Activated T-helper 2 cell treated with anti-CD3 and anti-CD28 coated beads, Interferon-gamma antibody, Interleukin-2, Interleukin-4, amounts not matched to agents 10 μg/mL and 5 μg/mL and 100 μg/mL, durations not matched to agents 14 hours and 24 hours and 36 hours (primary cell): ENCODE measurements at regions not wholly inside any gene's neighbourhood (a gene's known extent, or its start where the extent isn't known, plus 50 kb on each side); places are given as distances from the start of the nearest gene placed in this dataset.
"Not testable (repeated sequence)": the region's sequence is repeated elsewhere in the genome, so short reads cannot be mapped to it uniquely, and the experiment has no call there.

Experiments used
- DNase-seq: peaks from one replicate; pipeline ENCODE4 v3.0.0; 2021; ENCODE audit warnings: low spot score
- H3K27ac Mint-ChIP-seq: one replicate; pipeline ENCODE4 v1.8.0; 2021; ENCODE audit warnings: mixed read lengths
- H3K27me3 Mint-ChIP-seq: one replicate; pipeline ENCODE4 v1.8.0; 2021; ENCODE audit warnings: low read depth, mixed read lengths
- H3K36me3 Mint-ChIP-seq: one replicate; pipeline ENCODE4 v1.8.0; 2021; ENCODE audit warnings: low read depth, mixed read lengths
- H3K4me1 Mint-ChIP-seq: one replicate; pipeline ENCODE4 v1.8.0; 2021; ENCODE audit warnings: low read depth, mixed read lengths
- H3K4me3 Mint-ChIP-seq: one replicate; pipeline ENCODE4 v1.8.0; 2021; ENCODE audit warnings: low read depth, mild to moderate bottlenecking, moderate library complexity, mixed read lengths
- H3K9me3 Mint-ChIP-seq: one replicate; pipeline ENCODE4 v1.8.0; 2021; ENCODE audit warnings: mixed read lengths
- intact Hi-C: fragments of 100-400 bp; cut with micrococcal nuclease; formaldehyde crosslinking; loops from one replicate; pipeline ENCODE4 v1.15.1; 2023

DNA sequence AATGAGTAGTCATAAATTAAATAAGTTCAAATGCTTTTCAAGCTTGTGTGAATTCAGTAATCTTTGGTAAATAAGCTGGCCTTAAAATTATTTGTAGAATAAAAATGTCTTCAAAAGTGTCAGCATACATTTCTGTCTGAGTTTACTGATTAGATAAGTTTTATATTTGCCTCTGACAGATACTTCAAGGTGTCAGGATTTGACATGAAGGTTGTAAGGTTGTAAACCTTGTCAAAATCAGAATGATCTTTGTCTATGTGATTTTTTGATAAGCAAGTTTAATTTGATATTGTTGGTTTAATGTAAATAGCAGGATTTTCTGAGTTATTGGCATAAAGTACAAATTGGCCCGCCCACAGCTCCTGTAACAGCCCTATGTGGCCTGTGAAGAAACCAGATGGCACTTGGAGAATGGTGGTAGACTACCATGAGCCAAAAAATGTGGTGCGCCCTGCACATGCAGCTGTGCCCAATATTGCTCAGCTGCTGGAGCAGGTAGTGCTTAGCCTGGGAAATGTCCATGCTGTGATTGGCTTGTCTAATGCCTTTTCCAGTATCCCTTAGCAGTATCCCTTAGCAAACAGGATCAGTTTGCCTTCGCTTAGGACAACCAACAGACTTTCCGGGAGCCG lies 188.0 kb upstream of the SPHKAP start:
- Mint-ChIP-seq H3K27me3 (no peaks in the 10 kb centered on the region), H3K4me1 (no peaks in the 10 kb centered on the region), H3K4me3 (no peak overlapping the region), H3K27ac (no peak overlapping the region), H3K9me3 (peaks cover 10% of the 10 kb centered on the region), H3K36me3 (no peaks in the 10 kb centered on the region)
- no peak for DNase-seq
- intact Hi-C loops = no loop called here

DNA sequence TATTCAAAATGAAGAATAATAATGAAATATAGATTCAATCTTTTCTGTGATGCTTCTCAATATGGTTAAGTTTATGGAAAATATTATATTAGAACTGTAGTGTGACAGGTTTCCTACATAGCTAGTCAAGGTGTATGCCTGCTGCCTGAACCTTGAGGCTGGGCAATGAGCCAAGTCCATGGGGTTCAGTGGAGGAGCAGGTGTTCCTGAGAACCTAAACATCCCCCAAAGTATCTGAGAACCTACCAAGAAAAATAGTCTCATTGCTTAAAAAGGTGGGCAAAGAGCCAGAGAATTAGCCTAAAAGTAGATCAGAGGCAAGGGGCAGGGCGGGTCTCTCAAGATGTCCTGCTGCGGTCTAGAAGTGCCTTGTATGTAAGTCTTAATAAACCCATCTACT lies 185.9 kb upstream of the SPHKAP start:
- H3K4me1 Mint-ChIP-seq = no peaks in the 10 kb centered on the region
- no peak overlapping the region for H3K4me3 Mint-ChIP-seq
- no peaks in the 10 kb centered on the region for H3K36me3 Mint-ChIP-seq
- DNase-seq = no peak
- H3K27me3 Mint-ChIP-seq = no peaks in the 10 kb centered on the region
- intact Hi-C loops = no loop called here
- H3K27ac Mint-ChIP-seq = no peak overlapping the region
- peaks cover 5% of the 10 kb centered on the region for H3K9me3 Mint-ChIP-seq

- Mint-ChIP-seq H3K36me3 (no peaks in the 10 kb centered on the region), H3K27ac (no peak overlapping the region), H3K4me1 (no peaks in the 10 kb centered on the region), H3K27me3 (no peaks in the 10 kb centered on the region), H3K4me3 (no peak overlapping the region), H3K9me3 (peaks cover 5% of the 10 kb centered on the region)
- intact Hi-C loops = no loop called here
- DNase-seq = no peak
Measured at GRCh38 chr2:228359473-228359872, 178.0 kb upstream of the SPHKAP start.

DNA sequence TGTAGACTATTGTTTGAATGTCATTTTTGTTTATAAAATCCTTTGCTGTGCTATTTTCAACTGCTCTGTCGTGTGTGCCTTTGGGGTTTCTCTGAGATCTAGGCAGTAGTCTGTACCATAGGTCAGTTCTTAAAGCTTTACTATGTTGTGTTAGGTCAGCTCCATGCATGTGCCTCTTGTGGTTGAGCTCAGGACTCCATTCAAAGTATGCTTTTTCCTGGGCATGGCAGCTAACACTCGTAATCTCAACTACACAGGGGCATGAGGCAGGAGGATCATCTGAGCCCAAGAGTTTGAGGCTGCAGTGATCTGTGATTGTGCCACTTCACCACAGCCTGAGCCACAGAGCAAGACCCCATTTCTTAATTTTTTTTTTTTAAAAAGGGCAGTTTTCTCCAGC lies 174.4 kb upstream of the SPHKAP start:
- DNase-seq = no peak
- Mint-ChIP-seq H3K27me3 (no peaks in the 10 kb centered on the region), H3K9me3 (no peaks in the 10 kb centered on the region), H3K36me3 (no peaks in the 10 kb centered on the region), H3K4me1 (no peaks in the 10 kb centered on the region), H3K27ac (no peak overlapping the region), H3K4me3 (no peak overlapping the region)
- intact Hi-C loops = no loop called here

GRCh38 chr2:228352980-228353379 lies 171.5 kb upstream of the SPHKAP start:
- H3K9me3 Mint-ChIP-seq = not testable (repeated sequence)

DNA sequence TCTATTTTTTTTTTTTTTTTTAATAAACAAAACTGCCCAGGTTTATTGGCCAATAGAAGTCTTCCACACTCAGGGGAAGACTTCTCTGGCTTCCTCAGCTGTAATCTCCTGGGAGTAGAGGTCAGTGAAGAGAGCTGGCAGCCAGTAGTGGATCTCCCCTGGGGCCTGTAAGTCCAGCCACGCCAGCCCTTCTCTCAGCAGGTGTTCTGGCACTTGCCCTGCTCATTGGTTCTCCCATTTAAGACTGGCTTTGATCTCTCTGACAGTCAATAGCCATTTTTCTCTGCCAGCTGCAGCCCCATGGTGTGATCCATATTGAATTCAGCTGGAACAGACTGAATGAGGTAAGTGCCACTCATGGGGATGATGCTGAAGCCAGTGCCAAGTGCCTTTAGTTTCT lies 170.6 kb upstream of the SPHKAP start:
- H3K4me3 Mint-ChIP-seq = no peak overlapping the region
- no peaks in the 10 kb centered on the region for H3K36me3 Mint-ChIP-seq
- H3K4me1 Mint-ChIP-seq = no peaks in the 10 kb centered on the region
- no peak for DNase-seq
- H3K27ac Mint-ChIP-seq = no peak overlapping the region
- no peaks in the 10 kb centered on the region for H3K9me3 Mint-ChIP-seq
- intact Hi-C loops = no loop called here
- no peaks in the 10 kb centered on the region for H3K27me3 Mint-ChIP-seq

More at GRCh38 chr2:228352980-228353379, 171.5 kb upstream of the SPHKAP start:
- H3K4me3 Mint-ChIP-seq, H3K36me3 Mint-ChIP-seq, H3K27ac Mint-ChIP-seq, H3K4me1 Mint-ChIP-seq, H3K27me3 Mint-ChIP-seq, intact Hi-C loops, DNase-seq: not testable (repeated sequence)

DNA sequence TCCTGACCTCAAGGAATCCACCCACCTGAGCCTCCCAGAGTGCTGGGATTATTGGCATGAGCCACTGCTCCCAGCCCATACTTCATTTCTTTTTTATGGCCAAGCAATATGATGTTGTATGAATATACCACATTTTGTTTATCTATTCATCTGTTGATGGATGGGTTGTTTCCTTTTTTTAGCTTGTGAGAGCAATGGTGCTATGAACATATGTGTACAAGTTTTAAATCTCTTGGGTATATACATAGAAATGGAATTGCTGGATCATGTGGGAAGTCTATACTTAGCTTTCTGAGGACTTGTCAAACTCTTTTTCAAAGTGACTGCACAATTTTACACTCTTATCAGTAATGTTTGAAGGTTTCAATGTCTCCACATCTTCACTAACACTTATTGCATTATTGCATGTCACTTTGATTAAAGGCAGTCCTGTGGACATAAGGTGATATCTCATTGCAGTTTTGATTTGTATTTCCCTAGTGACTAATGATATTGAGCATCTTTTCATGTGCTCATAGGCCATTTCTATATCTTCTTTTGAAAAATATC lies 167.1 kb upstream of the SPHKAP start:
- Mint-ChIP-seq H3K4me1 (no peaks in the 10 kb centered on the region), H3K4me3 (no peak overlapping the region), H3K27me3 (no peaks in the 10 kb centered on the region), H3K27ac (no peak overlapping the region), H3K36me3 (no peaks in the 10 kb centered on the region), H3K9me3 (no peaks in the 10 kb centered on the region)
- DNase-seq = no peak
- intact Hi-C loops = no loop called here

DNA sequence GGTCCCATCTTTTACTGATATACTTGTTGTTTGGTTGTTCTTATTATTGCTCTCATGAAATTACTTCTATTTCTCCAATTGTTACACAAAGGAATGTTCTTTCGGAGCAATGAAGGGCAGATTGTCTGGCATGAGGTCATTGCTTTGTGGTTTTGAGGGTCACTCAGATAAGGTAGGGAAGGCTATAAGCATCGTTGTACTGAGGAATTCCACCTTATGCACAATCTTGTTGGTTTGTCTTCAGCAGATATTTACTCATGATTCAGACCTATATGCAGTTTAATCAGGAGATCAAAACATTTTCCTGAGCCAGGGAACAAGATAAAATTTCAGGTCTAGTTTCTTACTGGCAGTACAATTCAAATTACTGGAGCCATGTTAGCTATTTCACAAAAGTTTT lies 163.0 kb upstream of the SPHKAP start:
- no peak overlapping the region for H3K27ac Mint-ChIP-seq
- DNase-seq = no peak
- H3K9me3 Mint-ChIP-seq = peaks cover 10% of the 10 kb centered on the region
- H3K4me1 Mint-ChIP-seq = no peaks in the 10 kb centered on the region
- no peaks in the 10 kb centered on the region for H3K36me3 Mint-ChIP-seq
- no peaks in the 10 kb centered on the region for H3K27me3 Mint-ChIP-seq
- no peak overlapping the region for H3K4me3 Mint-ChIP-seq
- intact Hi-C loops = no loop called here

GRCh38 chr2:228339525-228339924 lies 158.0 kb upstream of the SPHKAP start:
- no peaks in the 10 kb centered on the region for H3K4me1 Mint-ChIP-seq
- H3K36me3 Mint-ChIP-seq = no peaks in the 10 kb centered on the region
- peaks cover 14% of the 10 kb centered on the region for H3K9me3 Mint-ChIP-seq
- no peak overlapping the region for H3K27ac Mint-ChIP-seq
- no peak for DNase-seq
- intact Hi-C loops = no loop called here
- no peak overlapping the region for H3K4me3 Mint-ChIP-seq
- no peaks in the 10 kb centered on the region for H3K27me3 Mint-ChIP-seq

DNA sequence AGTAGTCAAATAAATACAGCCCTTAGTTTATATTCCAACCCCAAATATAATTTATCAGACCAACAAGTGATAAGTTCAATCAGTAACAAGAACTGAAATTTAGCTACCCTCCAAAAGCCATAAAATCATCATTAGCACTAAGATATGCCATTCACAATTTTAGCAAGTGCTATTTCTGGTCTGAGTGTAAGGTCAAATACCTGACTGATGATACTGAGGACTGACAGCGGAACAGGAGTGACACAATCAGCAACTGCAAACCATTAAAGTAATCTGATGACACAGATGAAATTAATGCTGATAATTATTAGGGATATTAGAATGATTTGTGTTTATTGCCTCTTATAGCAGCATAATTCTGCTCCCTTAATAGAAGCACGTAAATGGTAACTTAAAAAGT lies 152.7 kb upstream of the SPHKAP start:
- Mint-ChIP-seq H3K4me3 (no peak overlapping the region), H3K9me3 (peaks cover 10% of the 10 kb centered on the region), H3K4me1 (no peaks in the 10 kb centered on the region), H3K27me3 (no peaks in the 10 kb centered on the region), H3K27ac (no peak overlapping the region), H3K36me3 (no peaks in the 10 kb centered on the region)
- intact Hi-C loops = no loop called here
- no peak for DNase-seq

GRCh38 chr2:228329282-228329681 lies 147.8 kb upstream of the SPHKAP start:
- no peaks in the 10 kb centered on the region for H3K36me3 Mint-ChIP-seq
- H3K4me3 Mint-ChIP-seq = no peak overlapping the region
- H3K4me1 Mint-ChIP-seq = no peaks in the 10 kb centered on the region
- DNase-seq = no peak
- H3K27me3 Mint-ChIP-seq = no peaks in the 10 kb centered on the region
- no peak overlapping the region for H3K27ac Mint-ChIP-seq
- peaks cover 22% of the 10 kb centered on the region for H3K9me3 Mint-ChIP-seq
- intact Hi-C loops = no loop called here

DNA sequence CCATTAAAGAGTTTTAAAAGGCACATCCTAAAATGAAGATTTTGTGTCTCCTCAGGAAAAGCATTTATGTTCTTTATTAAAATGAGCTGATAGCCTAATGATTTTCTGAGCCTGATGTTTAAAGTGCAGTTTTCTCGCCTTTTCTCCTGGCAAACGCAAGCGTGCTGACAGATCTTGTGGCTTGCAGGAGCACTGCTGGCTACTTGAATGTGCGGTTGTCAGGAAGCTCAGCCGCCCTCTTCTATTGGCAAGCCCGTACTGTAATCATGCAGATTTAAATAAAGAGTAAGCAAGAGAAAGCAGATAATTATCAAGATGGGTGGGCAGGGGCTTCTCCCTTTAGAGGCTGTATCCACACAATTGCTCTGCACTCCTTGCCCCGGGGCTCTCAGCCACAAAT lies 139.5 kb upstream of the SPHKAP start:
- no peaks in the 10 kb centered on the region for H3K4me1 Mint-ChIP-seq
- no peak overlapping the region for H3K27ac Mint-ChIP-seq
- H3K36me3 Mint-ChIP-seq = no peaks in the 10 kb centered on the region
- no peaks in the 10 kb centered on the region for H3K27me3 Mint-ChIP-seq
- no peak for DNase-seq
- no peak overlapping the region for H3K4me3 Mint-ChIP-seq
- H3K9me3 Mint-ChIP-seq = no peaks in the 10 kb centered on the region
- intact Hi-C loops = no loop called here

DNA sequence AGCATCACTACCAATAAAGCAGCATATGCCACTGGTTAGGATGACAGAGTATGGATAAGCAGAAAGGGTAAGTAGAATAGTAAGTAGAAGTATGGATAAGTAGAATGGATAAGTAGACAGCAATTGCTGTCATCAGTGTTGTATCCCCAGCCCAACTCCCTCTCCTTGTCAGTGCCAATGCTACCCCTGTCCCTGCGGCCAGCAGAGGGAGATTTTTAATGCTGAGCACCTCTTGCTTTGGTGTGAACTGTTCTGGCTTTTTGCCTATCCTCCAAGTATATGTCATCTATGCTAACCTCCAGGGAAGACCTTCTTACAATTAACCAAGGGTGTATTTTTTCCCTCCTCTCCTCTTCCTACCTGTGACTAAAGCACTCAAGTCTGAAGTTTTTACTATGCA lies 136.7 kb upstream of the SPHKAP start:
- H3K27me3 Mint-ChIP-seq = no peaks in the 10 kb centered on the region
- no peaks in the 10 kb centered on the region for H3K36me3 Mint-ChIP-seq
- peaks cover 5% of the 10 kb centered on the region for H3K9me3 Mint-ChIP-seq
- H3K27ac Mint-ChIP-seq = no peak overlapping the region
- no peaks in the 10 kb centered on the region for H3K4me1 Mint-ChIP-seq
- H3K4me3 Mint-ChIP-seq = no peak overlapping the region
- no peak for DNase-seq
- intact Hi-C loops = no loop called here

GRCh38 chr2:228312172-228312571 lies 130.7 kb upstream of the SPHKAP start:
- H3K4me3 Mint-ChIP-seq = no peak overlapping the region
- H3K27me3 Mint-ChIP-seq = no peaks in the 10 kb centered on the region
- H3K4me1 Mint-ChIP-seq = no peaks in the 10 kb centered on the region
- H3K36me3 Mint-ChIP-seq = no peaks in the 10 kb centered on the region
- H3K27ac Mint-ChIP-seq = no peak overlapping the region
- intact Hi-C loops = no loop called here
- DNase-seq = no peak
- H3K9me3 Mint-ChIP-seq = peaks cover 5% of the 10 kb centered on the region
